ENCODE measurements at regions not wholly inside any gene's neighbourhood (a gene's known extent, or its start where the extent isn't known, plus 50 kb on each side); places are given as distances from the start of the nearest gene placed in this dataset.

DNA sequence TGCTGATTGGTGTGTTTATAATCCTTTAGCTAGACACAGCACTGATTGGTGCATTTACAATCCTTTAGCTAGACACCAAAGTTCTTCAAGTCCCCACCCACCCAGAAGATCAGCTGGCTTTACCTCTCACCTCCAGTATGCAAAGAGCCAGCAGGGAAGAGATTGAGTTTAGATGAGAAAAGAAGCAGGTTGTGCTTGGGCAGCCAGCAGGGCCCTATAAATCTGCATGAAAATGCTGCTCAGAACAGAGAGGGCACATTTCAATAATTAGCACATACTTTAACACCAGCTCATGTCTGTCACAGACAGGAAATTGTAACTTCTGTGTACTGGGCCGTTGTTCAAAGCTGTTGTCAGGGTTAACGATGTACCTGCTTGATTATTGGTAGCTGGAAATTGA, 1204.3 kb downstream of the UQCRFS1 start:
- Histone ChIP-seq H3K4me1 (no peaks in the 10 kb centered on the region), H3K4me3 (no peak overlapping the region), H3K36me3 (no peaks in the 10 kb centered on the region), H3K27me3 (no peaks in the 10 kb centered on the region), H3K9me3 (no peaks in the 10 kb centered on the region), H3K27ac (no peak overlapping the region)
- DNase-seq (no peak), ATAC-seq (no peak)
- intact Hi-C loops (cut with DNase I), result no loop called here
- 40% methylated on average over 2 of the region's 2 CpGs for WGBS (ENCODE audit: insufficient coverage, low coverage, low lambda C conversion rate, missing lambda C conversion rate)
- no peak for TF ChIP-seq POLR2A (IDR thresholded peaks at IDR 0.05)
- TF ChIP-seq, protein P1, sequence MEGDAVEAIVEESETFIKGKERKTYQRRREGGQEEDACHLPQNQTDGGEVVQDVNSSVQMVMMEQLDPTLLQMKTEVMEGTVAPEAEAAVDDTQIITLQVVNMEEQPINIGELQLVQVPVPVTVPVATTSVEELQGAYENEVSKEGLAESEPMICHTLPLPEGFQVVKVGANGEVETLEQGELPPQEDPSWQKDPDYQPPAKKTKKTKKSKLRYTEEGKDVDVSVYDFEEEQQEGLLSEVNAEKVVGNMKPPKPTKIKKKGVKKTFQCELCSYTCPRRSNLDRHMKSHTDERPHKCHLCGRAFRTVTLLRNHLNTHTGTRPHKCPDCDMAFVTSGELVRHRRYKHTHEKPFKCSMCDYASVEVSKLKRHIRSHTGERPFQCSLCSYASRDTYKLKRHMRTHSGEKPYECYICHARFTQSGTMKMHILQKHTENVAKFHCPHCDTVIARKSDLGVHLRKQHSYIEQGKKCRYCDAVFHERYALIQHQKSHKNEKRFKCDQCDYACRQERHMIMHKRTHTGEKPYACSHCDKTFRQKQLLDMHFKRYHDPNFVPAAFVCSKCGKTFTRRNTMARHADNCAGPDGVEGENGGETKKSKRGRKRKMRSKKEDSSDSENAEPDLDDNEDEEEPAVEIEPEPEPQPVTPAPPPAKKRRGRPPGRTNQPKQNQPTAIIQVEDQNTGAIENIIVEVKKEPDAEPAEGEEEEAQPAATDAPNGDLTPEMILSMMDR (IDR thresholded peaks at IDR 0.05), result no peak

DNA sequence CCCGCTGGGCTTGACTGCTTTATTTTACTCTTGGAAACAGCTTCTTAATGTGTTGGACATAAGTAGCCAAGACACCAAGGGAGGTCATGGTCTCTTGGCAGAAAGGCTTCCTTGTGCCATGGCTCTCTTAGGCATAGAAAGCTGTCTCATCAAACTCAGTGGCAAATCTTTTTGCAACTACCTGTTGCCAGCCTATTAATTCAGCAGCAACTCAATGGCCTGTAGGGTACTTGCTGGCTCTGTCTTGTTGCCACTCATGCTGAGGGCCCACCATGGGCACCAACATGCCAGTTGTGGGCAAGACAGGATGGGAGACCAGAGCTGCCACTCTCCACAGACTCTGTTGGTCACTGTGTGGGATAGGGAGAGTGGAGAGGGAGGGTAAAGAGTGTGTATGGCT, 1209.4 kb downstream of the UQCRFS1 start:
- Histone ChIP-seq H3K4me1 (no peaks in the 10 kb centered on the region), H3K36me3 (no peaks in the 10 kb centered on the region), H3K4me3 (no peak overlapping the region), H3K27ac (no peak overlapping the region), H3K27me3 (no peaks in the 10 kb centered on the region), H3K9me3 (no peaks in the 10 kb centered on the region)
- TF ChIP-seq, protein P1 (IDR thresholded peaks at IDR 0.05), result no peak
- TF ChIP-seq POLR2A (IDR thresholded peaks at IDR 0.05), result no peak
- intact Hi-C loops (cut with DNase I), result no loop called here
- WGBS (ENCODE audit: insufficient coverage, low coverage, low lambda C conversion rate, missing lambda C conversion rate), result 43% methylated on average over 1 of the region's 1 CpG
- ATAC-seq, result no peak
- DNase-seq, result no peak

GRCh38 chr19:27997069-27997468, 1215.9 kb downstream of the UQCRFS1 start:
- ATAC-seq (no peak), DNase-seq (no peak)
- 51% methylated on average over 2 of the region's 2 CpGs for WGBS (ENCODE audit: insufficient coverage, low coverage, low lambda C conversion rate, missing lambda C conversion rate)

GRCh38 chr19:27993619-27994570, 1219.1 kb downstream of the UQCRFS1 start:
- no peak for TF ChIP-seq POLR2A (IDR thresholded peaks at IDR 0.05)
- TF ChIP-seq, protein P1 (IDR thresholded peaks at IDR 0.05), result no peak
- DNase-seq (no peak), ATAC-seq (no peak)
- Histone ChIP-seq H3K4me1 (no peaks in the 10 kb centered on the region), H3K36me3 (no peaks in the 10 kb centered on the region), H3K9me3 (no peaks in the 10 kb centered on the region), H3K4me3 (no peak overlapping the region), H3K27me3 (no peaks in the 10 kb centered on the region), H3K27ac (no peak overlapping the region)
- intact Hi-C loops (cut with DNase I), result no loop called here
- 30% methylated on average over 6 of the region's 6 CpGs for WGBS (ENCODE audit: insufficient coverage, low coverage, low lambda C conversion rate, missing lambda C conversion rate)

More at GRCh38 chr19:27997069-27997468, 1215.9 kb downstream of the UQCRFS1 start:
- no peak overlapping the region for H3K4me3 ChIP-seq
- TF ChIP-seq, protein P1 (IDR thresholded peaks at IDR 0.05), result no peak
- TF ChIP-seq POLR2A (IDR thresholded peaks at IDR 0.05), result no peak
- H3K27ac ChIP-seq, result no peak overlapping the region
- H3K9me3 ChIP-seq, result no peaks in the 10 kb centered on the region
- H3K4me1 ChIP-seq, result no peaks in the 10 kb centered on the region
- intact Hi-C loops (cut with DNase I), result no loop called here
- H3K36me3 ChIP-seq, result no peaks in the 10 kb centered on the region
- no peaks in the 10 kb centered on the region for H3K27me3 ChIP-seq
